NT2/D1 (cell line): ENCODE measurements at regions not wholly inside any gene's neighbourhood (a gene's known extent, or its start where the extent isn't known, plus 50 kb on each side); places are given as distances from the start of the nearest gene placed in this dataset.

Experiments
- YY1 ChIP-seq: IDR thresholded peaks from 2 replicates; pipeline ENCODE4 v1.6.1; 2011; ENCODE audit not compliant: insufficient read length, insufficient read depth
- ZNF274 ChIP-seq: IDR thresholded peaks from 2 replicates; pipeline ENCODE4 v1.6.1; 2011; ENCODE audit warnings: mild to moderate bottlenecking, low read depth, low read length

DNA sequence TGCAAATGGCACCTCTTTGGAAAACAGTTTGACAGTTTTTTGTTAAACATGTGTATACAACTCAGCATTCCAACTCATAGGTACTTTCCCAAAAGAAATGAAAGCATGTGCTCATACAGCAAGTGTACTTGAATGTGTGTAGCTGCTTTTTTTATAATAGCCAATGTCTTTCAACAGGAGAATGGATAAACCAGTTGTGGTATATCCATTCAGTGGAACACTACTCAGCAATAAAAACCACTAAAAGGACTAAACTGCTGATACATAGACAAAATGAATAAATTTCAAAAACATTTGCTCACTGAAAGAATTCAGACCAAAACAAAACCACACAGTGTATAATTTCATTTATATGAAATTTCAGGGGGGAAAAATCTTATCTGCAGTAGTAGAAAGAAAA, 267.3 kb downstream of the NR2F1-AS1 start:
- no peak for TF ChIP-seq YY1
- TF ChIP-seq ZNF274, result no peak
